ENCODE measurements at regions not wholly inside any gene's neighbourhood (a gene's known extent, or its start where the extent isn't known, plus 50 kb on each side); places are given as distances from the start of the nearest gene placed in this dataset.
A peak's percentile ranks its signal among the peaks of the same experiment; 100 is the strongest.
"Not testable (repeated sequence)": the region's sequence is repeated elsewhere in the genome, so short reads cannot be mapped to it uniquely, and the experiment has no call there.

GRCh38 chr2:16396986-16397385 lies 268.6 kb downstream of the CYRIA start:
- H3K27ac ChIP-seq, result no peak overlapping the region
- DNase-seq (ENCODE audit: low read depth, low spot score), result no peak

GRCh38 chr2:16396171-16396570 lies 269.5 kb downstream of the CYRIA start:
- DNase-seq (ENCODE audit: low read depth, low spot score), result no peak
- no peak overlapping the region for H3K27ac ChIP-seq

- DNase-seq (ENCODE audit: low read depth, low spot score), result peak; percentile 29
- no peak overlapping the region for H3K27ac ChIP-seq
These were observed 270.0 kb downstream of the CYRIA start for GRCh38 chr2:16395601-16396000.

GRCh38 chr2:16394986-16395550 lies 270.6 kb downstream of the CYRIA start:
- DNase-seq (ENCODE audit: low read depth, low spot score), result no peak
- H3K27ac ChIP-seq, result no peak overlapping the region

- no peak for DNase-seq (ENCODE audit: low read depth, low spot score)
- H3K27ac ChIP-seq, result no peak overlapping the region
These were observed 271.3 kb downstream of the CYRIA start for GRCh38 chr2:16394072-16394985.

- DNase-seq (ENCODE audit: low read depth, low spot score), result no peak
- H3K27ac ChIP-seq, result no peak overlapping the region
These were observed 272.0 kb downstream of the CYRIA start for GRCh38 chr2:16393500-16394071.

- no peak for DNase-seq (ENCODE audit: low read depth, low spot score)
- no peak overlapping the region for H3K27ac ChIP-seq
These were observed 272.8 kb downstream of the CYRIA start for GRCh38 chr2:16392647-16393499.

- H3K27ac ChIP-seq, result no peak overlapping the region
- DNase-seq (ENCODE audit: low read depth, low spot score), result no peak
These were observed 273.6 kb downstream of the CYRIA start for GRCh38 chr2:16391986-16392385.

- no peak for DNase-seq (ENCODE audit: low read depth, low spot score)
- no peak overlapping the region for H3K27ac ChIP-seq
These were observed 275.1 kb downstream of the CYRIA start for GRCh38 chr2:16390561-16390960.

GRCh38 chr2:16389611-16390010 lies 276.0 kb downstream of the CYRIA start:
- H3K27ac ChIP-seq, result no peak overlapping the region
- DNase-seq (ENCODE audit: low read depth, low spot score), result no peak

- not testable (repeated sequence) for DNase-seq (ENCODE audit: low read depth, low spot score); H3K27ac ChIP-seq
These were observed 277.3 kb downstream of the CYRIA start for GRCh38 chr2:16388199-16388830.

GRCh38 chr2:16387461-16387984 lies 278.1 kb downstream of the CYRIA start:
- DNase-seq (ENCODE audit: low read depth, low spot score), result no peak

GRCh38 chr2:16386431-16386830 lies 279.2 kb downstream of the CYRIA start:
- H3K27ac ChIP-seq, result no peak overlapping the region
- no peak for DNase-seq (ENCODE audit: low read depth, low spot score)

More at GRCh38 chr2:16387461-16387984, 278.1 kb downstream of the CYRIA start:
- H3K27ac ChIP-seq, result no peak overlapping the region

GRCh38 chr2:16386031-16386430 lies 279.6 kb downstream of the CYRIA start:
- no peak for DNase-seq (ENCODE audit: low read depth, low spot score)
- H3K27ac ChIP-seq, result no peak overlapping the region

GRCh38 chr2:16385341-16385740 lies 280.3 kb downstream of the CYRIA start:
- DNase-seq (ENCODE audit: low read depth, low spot score), result no peak
- H3K27ac ChIP-seq, result no peak overlapping the region

- H3K27ac ChIP-seq, result no peak overlapping the region
- no peak for DNase-seq (ENCODE audit: low read depth, low spot score)
These were observed 282.2 kb downstream of the CYRIA start for GRCh38 chr2:16383411-16383810.

GRCh38 chr2:16382451-16382850 lies 283.2 kb downstream of the CYRIA start:
- H3K27ac ChIP-seq, result no peak overlapping the region
- DNase-seq (ENCODE audit: low read depth, low spot score), result no peak

- H3K27ac ChIP-seq, result no peak overlapping the region
- DNase-seq (ENCODE audit: low read depth, low spot score), result no peak
These were observed 284.1 kb downstream of the CYRIA start for GRCh38 chr2:16381511-16381910.

- DNase-seq (ENCODE audit: low read depth, low spot score); H3K27ac ChIP-seq: not testable (repeated sequence)
These were observed 285.7 kb downstream of the CYRIA start for GRCh38 chr2:16379901-16380300.

GRCh38 chr2:16379061-16379460 lies 286.6 kb downstream of the CYRIA start:
- not testable (repeated sequence) for H3K27ac ChIP-seq; DNase-seq (ENCODE audit: low read depth, low spot score)
